Sigmoid colon (tissue), 6 donors: ENCODE measurements at regions not wholly inside any gene's neighbourhood (a gene's known extent, or its start where the extent isn't known, plus 50 kb on each side); places are given as distances from the start of the nearest gene placed in this dataset.

Experiments
- DNase-seq: peaks from one replicate; pipeline ENCODE4 v3.0.0-alpha.2; 2019
- H3K27ac ChIP-seq, 4 donors: fragments of 200-600 bp; sonication (generic); one replicate each; pipeline ENCODE4 v1.5.1; 2016 to 2019; ENCODE audit warnings: mild to moderate bottlenecking in 1 of 4
- H3K27me3 ChIP-seq, 3 donors: fragments of 200-600 bp; sonication (generic); one replicate each; pipeline ENCODE4 v1.5.1; 2019; ENCODE audit warnings: mild to moderate bottlenecking in 1 of 3
- H3K36me3 ChIP-seq, 4 donors: fragments of 200-600 bp; sonication (generic); one replicate each; pipeline ENCODE4 v1.5.1; 2016 to 2019
- H3K4me1 ChIP-seq, 4 donors: fragments of 200-600 bp; sonication (generic); one replicate each; pipeline ENCODE4 v1.5.1; 2017 to 2019
- H3K4me3 ChIP-seq, 4 donors: fragments of 200-600 bp; sonication (generic); one replicate each; pipeline ENCODE4 v1.5.1; 2017 to 2019; ENCODE audit warnings: mild to moderate bottlenecking in 2 of 4, moderate library complexity in 1 of 4
- H3K9me3 ChIP-seq, 4 donors: fragments of 200-600 bp in 3 of 4; sonication (generic) in 3 of 4; one replicate each; pipeline versions ENCODE4 v1.5.1 to v1.6.1; 2013 to 2019
- EP300 ChIP-seq, 4 donors: sonication (generic); formaldehyde crosslinking; IDR thresholded peaks; one replicate each; pipeline ENCODE4 v1.6.1; 2017; ENCODE audit warnings: antibody characterized with exemption in 4 of 4
- POLR2A ChIP-seq, 2 donors: fragments of 450-650 bp; IDR thresholded peaks; one replicate each; pipeline ENCODE4 v1.6.1; 2016; ENCODE audit warnings: antibody characterized with exemption in 2 of 2, mild to moderate bottlenecking in 2 of 2, moderate library complexity in 2 of 2
- POLR2AphosphoS5 ChIP-seq, 4 donors: sonication (generic); formaldehyde crosslinking; IDR thresholded peaks; one replicate each; pipeline ENCODE4 v1.6.1; 2017; ENCODE audit warnings: antibody characterized with exemption in 4 of 4
- WGBS, 2 donors: extraction: QIAGEN DNeasy Blood & Tissue Kit; methylation state at CpG; one replicate each; pipeline ENCODE4 v1.1.7; 2013; 5-methylcytosine and 5-hydroxymethylcytosine counted together
- intact Hi-C: fragments of 100-400 bp; cut with DNase I; formaldehyde crosslinking; loops from one replicate; pipeline ENCODE4 v1.15.1; 2023
- TF ChIP-seq, protein P1 (sequence below), 4 experiments: fragments of 450-650 bp in 3 of 4; fragments of 200-600 bp in 1 of 4; IDR thresholded peaks; one replicate each; pipeline ENCODE4 v1.5.1; 2016 to 2019; ENCODE audit warnings: antibody characterized with exemption in 4 of 4, mild to moderate bottlenecking in 3 of 4, moderate library complexity in 2 of 4
- donor health status: healthy with polysubstance abuse.
- donor health status: healthy.

GRCh38 chr5:159581502-159582249 is 251.4 kb upstream of the IL12B start:
- WGBS, 2 donors, result 45 to 72% methylated on average over 7 of the region's 7 CpGs
- H3K9me3 ChIP-seq, result no peaks in the 10 kb centered on the region
- no peaks in the 10 kb centered on the region for H3K27me3 ChIP-seq
- intact Hi-C loops, result no loop called here
- H3K4me3 ChIP-seq, result no peak overlapping the region
- DNase-seq, result no peak
- H3K4me1 ChIP-seq, result no peaks in the 10 kb centered on the region
- no peaks in the 10 kb centered on the region for H3K36me3 ChIP-seq
- no peak for TF ChIP-seq EP300 (IDR thresholded peaks at IDR 0.05)
- TF ChIP-seq, protein P1, sequence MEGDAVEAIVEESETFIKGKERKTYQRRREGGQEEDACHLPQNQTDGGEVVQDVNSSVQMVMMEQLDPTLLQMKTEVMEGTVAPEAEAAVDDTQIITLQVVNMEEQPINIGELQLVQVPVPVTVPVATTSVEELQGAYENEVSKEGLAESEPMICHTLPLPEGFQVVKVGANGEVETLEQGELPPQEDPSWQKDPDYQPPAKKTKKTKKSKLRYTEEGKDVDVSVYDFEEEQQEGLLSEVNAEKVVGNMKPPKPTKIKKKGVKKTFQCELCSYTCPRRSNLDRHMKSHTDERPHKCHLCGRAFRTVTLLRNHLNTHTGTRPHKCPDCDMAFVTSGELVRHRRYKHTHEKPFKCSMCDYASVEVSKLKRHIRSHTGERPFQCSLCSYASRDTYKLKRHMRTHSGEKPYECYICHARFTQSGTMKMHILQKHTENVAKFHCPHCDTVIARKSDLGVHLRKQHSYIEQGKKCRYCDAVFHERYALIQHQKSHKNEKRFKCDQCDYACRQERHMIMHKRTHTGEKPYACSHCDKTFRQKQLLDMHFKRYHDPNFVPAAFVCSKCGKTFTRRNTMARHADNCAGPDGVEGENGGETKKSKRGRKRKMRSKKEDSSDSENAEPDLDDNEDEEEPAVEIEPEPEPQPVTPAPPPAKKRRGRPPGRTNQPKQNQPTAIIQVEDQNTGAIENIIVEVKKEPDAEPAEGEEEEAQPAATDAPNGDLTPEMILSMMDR (IDR thresholded peaks at IDR 0.05), result no peak
- no peak for TF ChIP-seq POLR2AphosphoS5 (IDR thresholded peaks at IDR 0.05)
- TF ChIP-seq POLR2A (IDR thresholded peaks at IDR 0.05), result no peak
- H3K27ac ChIP-seq, result no peak overlapping the region

GRCh38 chr5:159582756-159583541 is 252.7 kb upstream of the IL12B start:
- Histone ChIP-seq H3K36me3 (no peaks in the 10 kb centered on the region), H3K4me3 (no peak overlapping the region), H3K27me3 (no peaks in the 10 kb centered on the region), H3K4me1 (no peaks in the 10 kb centered on the region), H3K9me3 (no peaks in the 10 kb centered on the region), H3K27ac (no peak overlapping the region)
- 88 to 92% methylated on average over 1 of the region's 1 CpG for WGBS, 2 donors
- DNase-seq, result no peak
- intact Hi-C loops, result no loop called here
- TF ChIP-seq, protein P1 (IDR thresholded peaks at IDR 0.05), result no peak
- TF ChIP-seq POLR2A (IDR thresholded peaks at IDR 0.05) (no peak), EP300 (IDR thresholded peaks at IDR 0.05) (no peak), POLR2AphosphoS5 (IDR thresholded peaks at IDR 0.05) (no peak)

- WGBS, 2 donors, result 90 to 93% methylated on average over 5 of the region's 5 CpGs
- DNase-seq, result no peak
- Histone ChIP-seq H3K36me3 (no peaks in the 10 kb centered on the region), H3K4me3 (no peak overlapping the region), H3K27me3 (no peaks in the 10 kb centered on the region), H3K4me1 (no peaks in the 10 kb centered on the region), H3K9me3 (no peaks in the 10 kb centered on the region), H3K27ac (no peak overlapping the region)
- TF ChIP-seq POLR2AphosphoS5 (IDR thresholded peaks at IDR 0.05), result no peak
- TF ChIP-seq, protein P1 (IDR thresholded peaks at IDR 0.05), result no peak
- TF ChIP-seq EP300 (IDR thresholded peaks at IDR 0.05), result no peak
- TF ChIP-seq POLR2A (IDR thresholded peaks at IDR 0.05), result no peak
- intact Hi-C loops, result no loop called here
These were observed 256.6 kb upstream of the IL12B start for GRCh38 chr5:159586921-159587320.

- 80 to 89% methylated on average over 6 of the region's 6 CpGs for WGBS, 2 donors
- H3K9me3 ChIP-seq, result no peaks in the 10 kb centered on the region
- DNase-seq, result no peak
- no peaks in the 10 kb centered on the region for H3K27me3 ChIP-seq
- H3K36me3 ChIP-seq, result no peaks in the 10 kb centered on the region
- intact Hi-C loops, result no loop called here
- no peaks in the 10 kb centered on the region for H3K4me1 ChIP-seq
- H3K27ac ChIP-seq, result no peak overlapping the region
- TF ChIP-seq POLR2A (IDR thresholded peaks at IDR 0.05), result no peak
- no peak for TF ChIP-seq POLR2AphosphoS5 (IDR thresholded peaks at IDR 0.05)
- TF ChIP-seq EP300 (IDR thresholded peaks at IDR 0.05), result no peak
- TF ChIP-seq, protein P1 (IDR thresholded peaks at IDR 0.05), result no peak
- H3K4me3 ChIP-seq, result no peak overlapping the region
These were observed 258.7 kb upstream of the IL12B start for GRCh38 chr5:159588941-159589340.
